Neural cell (in vitro differentiated cells): ENCODE measurements at regions not wholly inside any gene's neighbourhood (a gene's known extent, or its start where the extent isn't known, plus 50 kb on each side); places are given as distances from the start of the nearest gene placed in this dataset.
"Not testable (repeated sequence)": the region's sequence is repeated elsewhere in the genome, so short reads cannot be mapped to it uniquely, and the experiment has no call there.

ENCODE experiments used
- CTCF ChIP-seq: fragments of 450-650 bp; IDR thresholded peaks from 2 replicates; pipeline ENCODE4 v1.5.1; 2014; ENCODE audit warnings: antibody characterized with exemption, mild to moderate bottlenecking, moderate library complexity; ENCODE audit not compliant: poor library complexity, severe bottlenecking
- EP300 ChIP-seq: fragments of 450-650 bp; conservative IDR thresholded peaks from 2 replicates; pipeline ENCODE4 v1.6.1; 2014; ENCODE audit warnings: antibody characterized with exemption, mild to moderate bottlenecking, moderate library complexity; ENCODE audit not compliant: poor library complexity, severe bottlenecking
- RAD21 ChIP-seq: fragments of 450-650 bp; conservative IDR thresholded peaks from 2 replicates; pipeline ENCODE4 v1.6.1; 2014; ENCODE audit warnings: antibody characterized with exemption, mild to moderate bottlenecking, moderate library complexity
- REST ChIP-seq: IDR thresholded peaks from 2 replicates; pipeline ENCODE4 v1.6.1; 2012; ENCODE audit warnings: borderline replicate concordance

DNA sequence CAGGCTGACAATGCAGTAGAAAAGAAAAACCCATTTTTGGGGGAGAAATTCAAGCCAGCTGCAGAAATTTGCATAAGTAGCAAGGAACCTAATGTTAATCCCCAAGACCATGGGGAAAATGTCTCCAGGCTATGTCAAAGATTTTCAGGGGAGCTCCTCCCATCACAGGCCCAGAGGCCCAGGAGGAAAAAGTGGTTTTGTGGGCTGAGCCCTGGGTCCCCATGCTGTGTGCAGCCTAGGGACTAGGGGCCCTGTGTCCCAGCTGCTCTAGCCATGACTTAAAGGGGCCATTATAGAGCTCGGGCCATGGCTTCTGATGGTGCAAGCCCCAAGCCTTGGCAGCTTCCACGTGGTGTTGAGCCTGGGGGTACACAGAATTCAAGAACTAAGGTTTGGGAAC is 719.0 kb downstream of the TLE1 start:
- TF ChIP-seq REST, CTCF, EP300, RAD21: not testable (repeated sequence)
